Urothelium cell line (cell line): ENCODE measurements at regions not wholly inside any gene's neighbourhood (a gene's known extent, or its start where the extent isn't known, plus 50 kb on each side); places are given as distances from the start of the nearest gene placed in this dataset.
A peak's percentile ranks its signal among the peaks of the same experiment; 100 is the strongest.
"Not testable (repeated sequence)": the region's sequence is repeated elsewhere in the genome, so short reads cannot be mapped to it uniquely, and the experiment has no call there.

Experiments used
- DNase-seq: peaks from one replicate; pipeline ENCODE4 v3.0.0; 2011; ENCODE audit warnings: low spot score, mixed read lengths
- FAIRE-seq: peaks from 2 replicates; lab custom pipeline; 2011; peaks lifted over from hg19 to GRCh38; lab: Jason Lieb, UNC

DNA sequence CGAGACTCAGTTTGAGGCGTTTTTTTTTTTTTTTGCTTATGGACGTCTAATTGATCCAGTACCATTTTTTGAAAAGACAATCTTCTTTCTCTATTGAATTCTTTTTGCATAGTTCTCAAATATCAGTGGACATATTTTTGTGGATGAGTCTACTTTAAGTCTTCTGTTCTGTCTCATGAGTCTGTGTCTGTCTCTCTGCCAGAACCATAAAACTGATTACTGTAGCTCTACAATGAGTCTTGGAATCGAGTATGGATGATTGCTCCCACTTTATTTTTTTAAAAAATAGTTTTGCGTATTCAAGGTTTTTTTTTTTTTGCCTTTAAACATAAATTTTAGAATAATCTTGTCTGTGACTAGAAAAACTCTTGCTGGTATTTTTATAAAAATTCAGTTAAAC, 323.5 kb downstream of the ZNF326 start:
- FAIRE-seq, result no peak
- no peak for DNase-seq

GRCh38 chr1:90317628-90318027, 322.7 kb downstream of the ZNF326 start:
- no peak for DNase-seq
- FAIRE-seq, result no peak

GRCh38 chr1:90314533-90314932, 319.6 kb downstream of the ZNF326 start:
- DNase-seq, result no peak
- FAIRE-seq, result no peak

DNA sequence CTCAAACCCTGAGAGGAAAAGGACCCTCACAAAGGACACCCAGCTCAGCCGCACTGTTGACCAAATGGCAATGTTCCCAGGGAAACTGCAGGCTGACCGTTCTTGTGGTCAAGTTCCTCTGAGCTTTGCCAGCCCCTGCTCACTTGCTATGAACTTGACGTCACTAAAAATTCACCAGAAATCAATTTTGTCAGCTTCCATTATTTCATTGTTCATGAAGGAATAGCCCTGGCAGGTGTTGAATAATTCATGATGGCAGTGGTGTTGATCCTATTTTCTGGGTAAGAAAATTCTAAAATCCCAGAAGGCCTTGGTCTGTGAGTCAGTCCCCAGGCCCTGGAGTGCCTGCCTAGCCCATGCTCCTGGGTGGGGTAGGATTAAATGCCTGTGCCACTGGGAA, 318.9 kb downstream of the ZNF326 start:
- no peak for DNase-seq
- FAIRE-seq, result no peak

DNA sequence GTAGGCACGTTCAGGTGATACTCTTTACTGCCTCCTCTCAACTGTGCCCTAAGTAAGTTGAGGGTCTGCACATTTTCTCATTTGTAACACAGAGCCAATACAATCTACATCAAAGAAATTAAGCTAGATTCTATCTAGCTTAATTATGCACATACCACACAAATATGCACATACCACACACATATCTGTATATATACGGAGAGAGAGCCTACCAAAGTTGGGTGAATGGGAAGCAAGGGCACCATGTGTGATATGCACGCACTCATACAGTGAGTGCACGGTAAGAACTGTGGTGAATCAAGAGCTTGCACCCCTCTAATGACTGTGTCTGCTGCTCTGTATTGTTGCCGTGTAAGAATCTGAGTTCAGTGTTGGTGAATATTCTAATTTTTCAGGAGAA, 314.9 kb downstream of the ZNF326 start:
- DNase-seq, result no peak
- FAIRE-seq, result no peak

- DNase-seq (no peak), FAIRE-seq (no peak)
Measured at GRCh38 chr1:90308421-90308820, 313.5 kb downstream of the ZNF326 start.

- FAIRE-seq, result no peak
- DNase-seq, result no peak
Measured at GRCh38 chr1:90305577-90305976, 310.7 kb downstream of the ZNF326 start.

GRCh38 chr1:90296327-90296726, 301.4 kb downstream of the ZNF326 start:
- no peak for DNase-seq
- FAIRE-seq, result no peak

DNA sequence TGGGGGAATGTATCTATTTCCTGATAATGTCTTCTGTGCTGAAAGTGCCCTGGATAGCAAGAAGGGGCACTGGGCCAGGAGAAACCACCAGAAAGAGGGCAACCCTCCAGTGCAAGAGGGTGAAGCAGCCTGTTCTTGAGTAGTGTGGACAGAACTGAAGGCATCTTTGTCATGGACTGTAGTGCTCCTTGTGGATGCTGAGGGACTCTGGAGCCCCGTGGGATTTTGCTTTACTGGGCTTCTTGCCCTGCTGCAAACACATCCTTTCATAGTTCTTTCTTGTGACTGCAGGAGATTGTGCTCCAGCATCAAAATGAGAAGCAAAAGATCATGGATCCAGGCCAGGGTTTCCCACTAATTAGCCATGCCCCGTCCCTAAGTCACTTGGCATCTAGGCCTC, 300.6 kb downstream of the ZNF326 start:
- DNase-seq (no peak), FAIRE-seq (no peak)

DNA sequence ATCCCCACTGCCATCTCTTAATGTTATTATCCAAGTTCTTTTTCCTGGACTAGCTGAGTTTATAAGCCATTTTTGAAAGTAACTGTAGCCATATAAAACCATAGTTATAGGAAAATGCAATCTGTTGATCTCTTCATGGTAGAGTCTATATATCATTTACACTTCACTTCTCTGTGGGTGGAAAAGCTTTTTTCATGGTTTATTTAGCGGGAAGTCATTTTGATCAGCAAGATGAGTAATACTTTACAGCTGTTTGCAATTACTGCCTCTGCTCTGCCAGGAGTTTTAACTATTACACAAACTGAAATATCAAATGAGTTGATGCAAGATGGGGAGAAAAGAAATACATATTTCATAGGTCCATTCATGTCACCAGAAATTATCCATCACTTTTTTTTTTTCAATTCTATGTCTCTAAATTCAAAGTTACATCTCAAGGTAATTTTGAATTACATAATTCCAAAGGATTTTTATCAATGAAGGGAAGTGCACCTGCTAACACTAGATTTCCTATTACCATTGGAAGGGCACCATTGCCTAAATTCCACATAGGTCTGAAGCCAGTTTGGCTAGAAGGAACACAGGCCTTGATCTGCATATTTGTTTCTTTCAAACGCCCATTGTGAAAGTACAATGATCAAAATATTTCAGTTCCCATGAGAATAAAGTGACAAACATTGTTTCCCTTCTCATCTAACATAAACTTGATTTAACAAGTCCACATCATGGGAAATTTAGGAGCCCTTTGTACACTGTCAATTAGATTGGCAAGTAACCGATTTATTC, 296.7 kb downstream of the ZNF326 start:
- DNase-seq (no peak), FAIRE-seq (no peak)

GRCh38 chr1:90282811-90283210, 287.9 kb downstream of the ZNF326 start:
- no peak for FAIRE-seq
- no peak for DNase-seq

- DNase-seq, result not testable (repeated sequence)
Measured at GRCh38 chr1:90281886-90282285, 287.0 kb downstream of the ZNF326 start.

DNA sequence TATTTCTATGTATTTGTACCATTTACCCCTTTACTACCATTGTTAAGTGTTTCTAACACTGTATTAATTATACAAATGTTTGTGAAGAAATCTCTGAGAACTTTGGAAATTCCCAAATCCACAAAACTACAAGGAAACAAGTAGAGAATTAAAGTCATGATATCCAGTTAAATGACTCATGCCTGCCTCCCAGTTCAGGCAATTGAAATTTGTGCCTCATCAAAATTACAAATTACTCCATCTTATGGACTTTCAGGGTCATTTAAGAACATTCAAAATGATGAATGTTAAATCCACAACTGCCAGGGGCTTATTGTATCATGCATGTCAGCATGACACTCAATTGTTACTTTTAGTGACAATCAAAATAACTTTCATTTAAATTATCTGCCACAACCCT, 282.4 kb downstream of the ZNF326 start:
- DNase-seq, result no peak
- no peak for FAIRE-seq

More at GRCh38 chr1:90281886-90282285, 287.0 kb downstream of the ZNF326 start:
- FAIRE-seq, result not testable (repeated sequence)

DNA sequence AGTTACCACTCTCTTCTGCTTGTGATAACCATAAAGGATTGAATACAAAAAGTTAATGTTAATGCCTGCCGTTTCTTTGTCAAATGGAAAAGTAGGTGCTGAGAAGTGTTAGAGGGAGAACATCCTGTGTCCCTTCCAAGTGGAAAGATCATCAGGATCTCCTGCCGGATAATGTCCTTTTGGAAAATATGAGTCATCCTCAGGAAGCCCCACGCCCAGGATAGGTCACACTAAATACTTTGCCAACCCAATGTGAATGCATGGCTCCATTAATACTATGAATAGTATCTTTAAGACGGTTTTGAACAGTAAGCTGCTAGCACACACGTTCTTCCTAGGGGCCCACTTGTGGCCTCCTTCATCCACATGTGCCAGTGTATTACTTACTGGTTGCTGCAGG, 279.5 kb downstream of the ZNF326 start:
- DNase-seq (peak; percentile 21), FAIRE-seq (no peak)

DNA sequence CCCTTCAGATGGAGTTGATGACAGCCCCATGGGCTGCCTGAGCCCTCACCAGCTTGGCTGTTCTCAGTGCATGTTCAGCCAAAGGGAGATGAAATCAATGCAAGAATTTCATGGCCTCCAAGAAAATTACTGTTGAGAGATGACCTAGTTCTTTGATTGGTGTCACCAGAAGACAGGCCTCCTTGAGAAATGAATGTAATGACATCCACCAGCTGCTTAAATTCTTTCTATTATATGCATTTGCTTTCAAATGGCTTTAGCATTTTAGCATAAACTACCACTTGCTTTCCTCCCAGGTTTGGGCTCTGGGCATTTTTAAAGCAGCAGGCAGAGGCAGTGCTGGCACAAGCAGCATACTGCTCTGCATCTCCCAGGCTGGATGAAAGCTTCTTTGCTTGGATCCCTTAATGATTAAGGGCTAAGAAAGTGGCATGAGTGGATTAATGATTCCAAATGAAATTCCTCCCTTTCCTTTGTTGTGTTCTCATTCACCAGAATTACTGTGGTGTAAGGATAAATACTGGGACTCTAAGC, 278.4 kb downstream of the ZNF326 start:
- DNase-seq (no peak), FAIRE-seq (no peak)

DNA sequence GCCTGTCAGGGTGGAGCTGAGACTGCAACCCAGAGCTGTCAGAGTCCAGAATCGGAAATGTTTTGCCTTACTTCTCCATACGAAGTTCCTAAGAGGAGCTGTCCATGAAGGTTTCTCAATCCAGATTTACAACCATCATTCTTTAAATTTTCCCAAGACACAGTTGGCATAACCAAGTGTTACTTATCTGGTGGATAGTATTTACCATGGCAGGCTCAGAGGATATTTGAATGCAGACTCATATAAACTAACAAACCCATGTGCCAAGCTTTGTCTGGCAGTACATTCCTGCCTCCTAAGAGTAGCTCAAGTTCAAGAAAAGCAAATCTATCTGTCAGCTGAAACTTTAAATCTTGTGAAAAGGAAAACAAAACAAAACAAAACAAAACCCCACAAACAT, 267.9 kb downstream of the ZNF326 start:
- DNase-seq (no peak), FAIRE-seq (no peak)

GRCh38 chr1:90262286-90262685, 267.4 kb downstream of the ZNF326 start:
- DNase-seq (no peak), FAIRE-seq (no peak)

- FAIRE-seq, result no peak
- no peak for DNase-seq
Measured at GRCh38 chr1:90246069-90246468, 251.2 kb downstream of the ZNF326 start.

- FAIRE-seq, result no peak
- DNase-seq, result no peak
Measured at GRCh38 chr1:90236493-90236892, 241.6 kb downstream of the ZNF326 start.

- no peak for DNase-seq
- FAIRE-seq, result no peak
Measured at GRCh38 chr1:90223401-90223800, 228.5 kb downstream of the ZNF326 start.

DNA sequence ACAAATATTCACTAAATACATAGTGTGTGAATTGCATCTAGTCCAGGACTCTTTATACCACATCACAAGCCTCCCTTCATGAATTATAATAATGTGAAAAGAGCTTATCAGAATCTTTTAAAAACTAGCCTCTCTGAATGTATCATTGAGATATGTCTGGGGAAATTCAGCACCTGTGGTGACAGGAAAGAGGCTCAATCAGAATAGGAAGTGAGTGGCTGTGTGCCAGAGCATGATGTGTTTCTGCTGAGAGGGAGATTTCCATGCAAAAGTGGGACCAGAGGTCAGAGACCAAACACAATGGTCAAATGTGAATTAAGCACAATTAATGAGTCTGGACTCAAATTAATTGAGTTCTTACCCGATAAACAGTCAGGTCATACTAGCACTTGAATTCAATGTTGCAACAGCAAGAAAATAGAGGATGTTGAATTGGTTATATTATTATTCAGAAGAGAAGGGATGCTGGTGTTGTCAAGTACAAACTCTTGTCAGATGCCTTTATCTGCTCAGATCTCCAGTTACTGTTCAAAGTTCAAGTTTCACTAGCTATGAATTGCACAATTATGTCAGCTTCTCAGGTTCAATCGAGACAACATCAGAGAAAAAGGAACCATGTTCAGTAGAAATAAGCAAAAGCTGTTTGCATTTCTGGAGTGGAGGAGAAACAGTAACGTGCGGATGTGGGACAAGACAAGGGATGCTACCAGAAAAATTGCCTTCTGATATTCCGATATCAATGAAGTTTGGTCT, 226.2 kb downstream of the ZNF326 start:
- FAIRE-seq (no peak), DNase-seq (no peak)

DNA sequence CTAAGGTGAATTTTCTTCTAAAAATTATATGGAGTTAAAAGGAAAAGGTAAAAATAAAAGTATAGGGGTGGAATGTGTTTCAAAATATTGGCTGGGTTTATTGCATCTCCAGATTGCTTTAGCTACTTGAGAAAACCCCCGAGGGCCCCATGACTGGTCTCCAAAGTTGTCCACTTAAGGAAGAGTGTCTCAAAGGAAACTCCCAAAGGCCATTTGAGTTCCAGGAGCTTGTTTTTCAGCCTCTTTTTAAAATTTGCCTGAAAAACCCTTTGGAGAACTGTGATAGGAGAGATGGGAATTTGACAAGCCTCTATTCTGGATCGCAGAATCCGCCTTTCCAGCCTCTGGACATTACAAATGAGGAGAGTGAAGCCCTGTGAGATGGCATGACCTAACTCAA, 225.6 kb downstream of the ZNF326 start:
- DNase-seq (no peak), FAIRE-seq (no peak)
